Stimulated activated CD8-positive, alpha-beta memory T cell treated with anti-CD3 and anti-CD28 coated beads, Interleukin-12 subunit alpha, Interleukin-12 subunit beta, amount 100 ng/mL, for 1 hour (primary cell): ENCODE measurements at regions not wholly inside any gene's neighbourhood (a gene's known extent, or its start where the extent isn't known, plus 50 kb on each side); places are given as distances from the start of the nearest gene placed in this dataset.

Experiments used
- DNase-seq: peaks from one replicate; pipeline ENCODE4 v3.0.0-alpha.2; 2020; ENCODE audit warnings: low read depth

DNA sequence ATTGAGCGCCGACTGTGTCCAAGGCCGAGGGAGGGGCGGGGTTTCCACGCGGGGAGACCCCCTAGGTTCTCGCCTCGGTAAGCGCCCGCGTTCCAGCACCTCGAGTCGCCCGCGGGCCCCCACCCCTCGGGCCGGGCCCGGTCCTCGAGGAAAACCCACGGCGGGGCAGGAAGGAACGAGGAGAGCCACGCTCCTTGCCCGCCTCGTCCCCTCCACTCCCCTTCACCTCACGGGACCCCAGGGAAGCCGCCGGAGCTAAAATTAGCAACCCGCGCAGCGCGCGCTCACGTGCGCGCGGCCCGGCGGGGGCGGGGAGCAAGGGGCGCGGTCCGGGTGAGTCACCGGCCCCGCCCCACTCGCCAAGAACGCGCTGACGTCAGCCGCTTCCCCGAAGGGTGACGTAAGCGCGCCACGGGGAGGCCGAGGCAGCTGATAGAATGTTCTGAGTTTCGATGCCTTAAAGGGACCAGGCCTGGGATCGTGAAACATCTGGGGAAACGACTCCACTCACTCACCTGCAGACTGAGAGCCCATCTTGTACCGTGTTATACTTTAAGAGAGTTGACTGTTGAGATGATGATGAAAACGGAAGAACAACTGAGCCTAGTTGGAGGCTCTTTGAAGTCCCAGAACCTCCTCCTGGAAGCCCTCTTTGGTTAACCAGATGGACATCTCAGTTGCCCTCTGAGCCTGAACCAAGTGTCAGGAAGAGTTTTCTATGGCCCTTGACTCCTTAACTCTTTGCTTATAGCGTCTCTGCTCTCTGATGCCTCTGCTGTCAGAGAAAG lies 49.7 kb upstream of the ATF3 start:
- DNase-seq, result peak; percentile 86
